ENCODE measurements at regions not wholly inside any gene's neighbourhood (a gene's known extent, or its start where the extent isn't known, plus 50 kb on each side); places are given as distances from the start of the nearest gene placed in this dataset.

DNA sequence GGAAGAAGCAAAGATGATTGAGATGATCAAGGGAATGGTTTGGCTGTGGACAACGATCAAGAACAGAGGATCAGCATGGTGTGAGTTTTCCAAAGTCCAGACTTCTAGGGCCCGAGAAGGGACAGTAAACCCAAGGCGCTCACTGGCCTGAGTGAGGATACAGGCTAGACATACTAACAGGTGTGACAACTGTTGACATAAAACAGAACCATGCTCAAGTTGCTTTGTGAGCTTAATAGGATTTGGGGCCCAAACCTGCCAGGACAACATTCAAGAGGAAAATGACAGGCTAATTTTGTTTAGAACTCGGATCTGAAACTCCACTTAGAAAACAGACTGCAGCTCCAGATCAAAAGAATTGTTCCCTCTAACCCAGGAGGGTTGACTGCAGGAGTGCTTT is 68.1 kb upstream of the ACKR3 start:
- no peak for DNase-seq

DNA sequence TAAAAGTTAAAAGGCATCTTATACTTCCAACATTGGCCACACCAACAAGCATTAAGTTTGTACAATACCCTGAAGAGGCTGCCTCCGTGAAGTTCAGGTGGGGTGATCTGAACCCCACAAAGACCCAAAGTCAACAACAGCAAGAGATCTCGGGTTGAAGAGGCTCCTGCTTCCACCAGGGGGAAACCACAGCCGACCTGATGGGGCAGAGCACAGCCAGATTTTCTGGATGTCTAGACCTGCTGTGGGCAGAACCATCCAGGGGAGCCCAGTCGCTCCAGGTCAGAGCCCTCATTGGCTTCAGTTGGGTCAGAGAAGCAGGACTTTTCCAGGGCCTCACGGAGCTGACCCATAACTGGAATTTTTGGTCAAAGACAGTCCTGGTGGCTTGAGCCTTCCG is 66.5 kb upstream of the ACKR3 start:
- no peak for DNase-seq

DNA sequence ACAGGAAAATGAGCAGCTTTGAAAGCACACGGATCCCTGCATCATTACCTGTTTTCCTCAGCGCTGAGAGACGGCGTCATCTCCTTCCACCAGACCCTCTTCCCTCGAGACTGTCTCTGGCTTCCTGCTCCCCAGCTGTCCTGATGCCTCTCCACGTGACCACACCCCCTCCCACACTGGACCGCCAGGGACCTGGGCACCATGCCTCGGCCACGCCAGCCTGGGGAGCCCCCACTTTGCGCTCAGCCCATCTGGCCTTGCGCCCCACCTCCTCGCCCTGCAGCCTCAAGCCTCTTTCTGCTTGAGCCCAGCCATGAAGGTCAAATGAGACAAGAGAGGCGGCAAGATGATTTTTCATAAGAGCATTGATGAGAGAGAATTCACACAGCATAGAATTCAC is 66.0 kb upstream of the ACKR3 start:
- no peak for DNase-seq

DNA sequence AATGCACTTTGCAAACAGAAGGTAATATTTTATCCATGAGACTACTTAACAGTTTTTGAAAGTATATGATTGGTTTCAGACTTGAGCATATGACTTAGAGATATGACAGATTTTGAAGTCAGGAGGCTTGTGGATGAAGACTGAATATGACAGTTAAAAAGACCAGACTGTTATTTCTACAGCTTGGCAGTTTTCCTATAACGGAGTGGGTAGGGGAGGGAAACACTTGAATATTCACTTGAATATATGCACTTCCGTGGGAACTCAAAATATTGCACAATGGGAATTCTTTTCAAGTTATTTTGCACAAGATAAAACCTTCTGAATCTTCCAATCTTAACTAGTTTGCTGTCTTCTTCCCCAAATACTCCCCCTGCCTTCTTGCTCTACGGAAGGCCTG is 64.6 kb upstream of the ACKR3 start:
- no peak for DNase-seq

DNA sequence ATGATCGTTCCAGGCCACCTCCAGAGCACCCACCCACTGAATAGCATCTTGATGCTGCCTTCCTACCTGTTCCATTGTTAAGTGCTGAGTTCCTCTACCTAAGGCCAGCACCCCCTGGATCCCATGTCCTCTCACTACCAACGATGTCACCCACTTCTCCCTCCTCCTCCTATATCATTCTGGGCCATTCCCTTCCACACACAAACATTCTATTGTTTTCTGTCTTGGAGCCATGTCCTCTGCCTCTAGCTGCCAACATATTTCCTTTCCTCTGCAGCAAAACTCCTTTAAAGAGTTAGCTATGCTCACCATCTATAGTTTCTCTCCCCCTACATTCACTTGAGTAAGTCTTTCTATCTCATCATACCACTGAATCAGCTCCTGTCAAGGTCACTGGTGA is 64.0 kb upstream of the ACKR3 start:
- DNase-seq: no peak

DNA sequence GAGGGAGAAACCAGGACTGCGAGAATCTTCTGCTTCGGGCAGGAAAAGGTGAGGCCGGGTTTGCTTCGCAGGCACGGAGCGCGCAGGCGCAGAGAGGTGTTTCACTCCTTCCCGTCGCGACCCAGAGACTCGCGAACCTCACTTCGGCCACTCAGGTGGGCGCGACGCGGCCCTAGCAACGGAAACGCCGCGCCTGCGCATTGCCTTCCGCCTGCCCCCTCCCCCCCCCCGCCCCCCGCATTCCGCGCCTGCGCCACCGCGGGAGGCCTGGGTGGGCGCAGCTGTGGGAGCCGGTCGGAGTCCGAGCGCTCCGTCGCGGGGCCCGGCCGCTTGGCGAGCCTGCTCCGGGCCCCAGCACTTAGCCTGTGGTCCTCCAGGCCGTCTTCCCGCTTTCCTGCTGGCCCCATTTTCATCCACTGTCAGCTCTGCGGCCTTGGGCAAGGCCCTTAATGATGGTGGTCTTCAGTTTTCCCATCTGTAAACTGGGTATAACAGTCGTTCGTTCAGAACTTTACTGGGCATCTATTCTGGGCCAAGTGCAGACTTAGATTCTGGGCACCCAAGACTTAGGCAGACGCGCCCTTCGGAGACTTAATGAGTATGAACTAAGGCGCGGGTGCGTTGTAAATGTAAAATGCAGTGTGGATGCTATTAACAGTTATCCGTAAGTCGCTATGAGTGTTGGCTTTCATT is 62.1 kb upstream of the ACKR3 start:
- peak; percentile 29 for DNase-seq

DNA sequence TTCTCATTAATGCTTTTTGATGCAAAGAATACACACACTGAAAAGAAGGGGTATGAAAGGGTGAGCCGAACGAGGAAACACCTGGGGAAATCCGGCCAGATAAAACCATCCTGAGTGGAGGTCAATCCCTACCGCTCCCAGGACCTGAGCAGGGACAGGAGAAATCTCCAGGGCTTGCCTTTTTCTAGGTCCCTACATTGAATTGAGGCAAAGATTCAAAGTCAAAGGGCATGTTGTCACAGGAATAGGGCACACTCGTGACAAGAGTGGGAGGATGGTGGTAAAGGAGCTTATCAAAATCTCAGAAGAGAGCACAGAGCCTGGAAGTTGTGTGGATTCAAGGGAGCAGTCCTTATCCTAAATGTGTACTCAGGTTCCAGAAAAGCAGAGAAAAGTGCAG is 61.2 kb upstream of the ACKR3 start:
- no peak for DNase-seq

DNA sequence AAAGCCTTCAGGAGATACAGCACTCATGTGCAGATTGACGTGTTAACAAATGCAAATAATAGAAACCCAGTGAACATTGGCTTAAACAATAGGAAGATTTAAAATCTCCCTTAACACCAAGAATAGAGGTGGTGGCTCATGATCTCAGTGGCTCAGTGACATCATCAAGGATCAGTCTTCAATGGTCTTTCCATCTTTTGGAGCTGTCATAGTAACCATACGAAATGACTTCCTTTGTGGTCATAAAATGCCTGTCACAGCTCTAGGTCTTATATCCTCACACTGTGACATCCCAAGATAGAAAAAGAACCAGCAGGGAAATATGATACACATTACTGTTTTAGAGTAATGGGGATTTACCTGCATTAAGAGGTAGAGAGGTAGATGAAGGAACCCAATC is 59.6 kb upstream of the ACKR3 start:
- DNase-seq: no peak

DNA sequence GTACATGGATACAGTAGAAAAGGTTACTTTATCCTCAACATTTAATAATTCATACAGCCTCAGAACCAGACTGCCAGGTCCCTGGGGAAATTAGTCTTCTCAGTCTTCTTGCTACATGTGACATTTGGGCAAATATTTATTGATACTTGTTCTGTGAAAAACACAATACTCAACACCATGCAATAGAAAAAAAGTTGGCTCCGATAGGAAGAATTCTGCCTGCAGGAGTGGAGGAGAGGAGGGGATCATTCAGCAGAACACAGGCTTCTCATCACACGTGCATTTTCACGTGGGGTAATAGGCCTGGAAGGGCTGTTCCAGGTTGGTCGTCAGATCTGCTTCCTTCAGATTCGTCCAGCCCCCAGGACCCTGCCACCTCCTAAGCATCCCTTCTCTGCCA is 58.4 kb upstream of the ACKR3 start:
- no peak for DNase-seq

DNA sequence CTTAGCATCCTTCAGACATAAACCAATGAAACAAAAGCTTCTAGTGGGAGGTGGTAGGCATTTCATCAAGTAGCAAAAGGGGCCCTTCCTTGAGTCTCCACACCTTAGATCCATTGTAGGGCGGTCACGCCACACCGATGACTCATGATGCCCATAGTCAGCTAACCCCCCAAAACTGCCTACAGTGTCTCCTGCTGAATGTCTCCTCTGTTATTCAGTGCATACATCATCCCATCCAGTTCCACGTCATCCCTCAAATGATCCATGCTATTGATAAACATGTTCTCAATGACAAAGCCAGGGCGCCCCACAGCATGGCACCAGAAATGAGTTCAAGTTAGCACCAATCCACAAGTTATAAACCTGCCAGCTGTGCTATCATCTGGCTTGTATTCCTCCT is 57.4 kb upstream of the ACKR3 start:
- no peak for DNase-seq

DNA sequence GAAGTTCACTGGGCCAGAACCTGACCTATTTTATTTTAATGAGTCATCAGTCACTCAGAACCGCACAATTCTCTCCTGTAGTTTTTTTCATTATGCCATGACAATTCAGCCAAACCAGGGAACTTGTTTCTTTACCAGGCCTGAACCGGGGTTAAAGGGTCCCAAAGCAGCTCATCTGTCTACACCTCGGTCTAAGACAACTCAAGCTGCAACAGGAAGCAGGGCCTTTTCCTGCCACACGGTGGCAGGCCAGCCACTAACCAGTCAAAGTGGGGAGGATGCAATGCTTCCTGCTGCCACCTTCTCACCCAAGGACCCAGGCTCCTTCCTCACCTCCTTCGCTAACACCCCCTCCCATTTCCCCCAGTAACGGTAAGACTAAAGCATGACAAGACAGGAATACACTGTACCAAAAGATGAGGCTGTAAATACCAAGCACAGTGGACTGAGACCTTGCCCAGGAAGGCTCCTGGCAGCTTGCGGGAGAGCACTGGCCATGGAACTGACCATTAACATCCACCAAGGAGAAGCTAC is 56.7 kb upstream of the ACKR3 start:
- peak; percentile 77 for DNase-seq

DNA sequence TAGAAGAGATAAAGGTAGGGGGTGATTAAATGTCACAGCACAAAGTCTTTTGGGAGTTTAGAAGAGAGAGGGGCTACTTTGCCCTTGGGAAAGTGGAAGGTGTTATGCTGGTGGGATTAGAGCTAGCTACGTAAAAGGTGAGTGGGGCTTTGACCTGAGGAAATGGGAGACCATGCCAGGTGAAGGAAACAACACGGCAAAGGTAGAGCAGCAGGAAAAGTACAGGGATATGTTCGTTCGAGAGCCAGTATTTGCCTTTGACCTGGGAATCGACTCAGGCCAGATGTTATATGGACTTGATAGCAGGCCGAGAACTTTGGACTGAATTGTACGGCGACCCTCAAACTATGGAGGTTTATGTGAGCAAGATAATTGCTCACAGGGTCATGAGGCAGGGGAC is 55.7 kb upstream of the ACKR3 start:
- DNase-seq: no peak

DNA sequence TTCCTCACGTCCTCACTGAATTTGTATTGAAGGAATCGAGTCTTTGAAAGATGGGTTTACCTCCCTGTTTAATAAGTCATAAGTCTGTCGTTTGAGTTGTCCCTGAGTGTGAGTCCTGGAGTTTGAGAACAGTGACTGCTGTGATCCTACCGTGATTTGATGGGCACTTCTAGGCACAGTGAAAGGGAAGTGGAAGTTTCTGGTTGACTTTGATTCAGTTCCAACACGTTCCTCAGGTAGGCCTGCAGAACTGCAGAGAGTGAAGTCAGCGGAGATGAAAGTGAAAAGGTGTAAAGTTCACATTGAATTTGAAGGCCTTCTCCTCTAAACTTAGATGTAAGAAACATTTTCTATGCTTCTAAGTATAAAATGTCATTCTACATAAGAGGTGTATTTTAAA is 52.9 kb upstream of the ACKR3 start:
- no peak for DNase-seq

DNA sequence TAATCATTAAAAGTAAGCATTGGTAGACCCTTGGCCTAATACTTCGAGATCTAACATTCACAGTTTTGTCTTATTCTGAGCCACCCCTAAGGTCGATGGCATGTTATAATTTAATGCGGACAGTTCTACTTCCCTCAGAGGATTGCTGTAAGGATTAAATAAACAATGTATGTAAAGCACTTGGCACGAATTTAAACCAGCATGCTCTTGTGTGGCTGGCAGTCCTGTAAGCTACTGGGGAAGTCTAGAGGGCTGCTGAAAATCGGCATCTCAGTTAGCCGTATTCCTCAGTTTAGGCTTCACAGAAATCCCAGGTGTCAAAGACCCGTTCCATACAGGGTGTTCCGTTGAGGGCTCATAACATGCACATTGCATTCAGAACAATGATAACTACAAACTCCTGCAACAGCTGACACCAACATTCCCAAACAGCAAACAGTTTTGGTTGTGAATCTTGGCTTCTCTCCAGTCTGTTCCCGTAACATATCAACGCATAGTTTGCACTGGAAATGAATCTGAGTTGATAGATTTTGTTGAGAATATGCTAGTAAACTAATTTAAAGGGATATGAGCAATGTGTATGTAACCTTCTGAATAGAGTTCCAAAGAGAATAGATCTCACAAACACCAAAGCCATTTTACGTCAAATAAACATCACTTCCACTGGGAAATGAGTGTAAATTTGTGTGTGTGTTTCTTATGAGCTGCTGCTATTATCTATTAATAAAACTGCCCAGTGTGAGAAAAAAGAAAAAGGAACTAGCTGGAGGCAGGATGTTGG is 52.2 kb upstream of the ACKR3 start:
- no peak for DNase-seq
